MM.1S (cell line): ENCODE measurements at regions not wholly inside any gene's neighbourhood (a gene's known extent, or its start where the extent isn't known, plus 50 kb on each side); places are given as distances from the start of the nearest gene placed in this dataset.

Source experiments
- CTCF ChIP-seq: fragments of 300-600 bp; sonication (generic); IDR thresholded peaks from 2 replicates; pipeline ENCODE4 v1.5.1; 2016; ENCODE audit warnings: antibody characterized with exemption, low read length, mixed read lengths
- EZH2 ChIP-seq: fragments of 300-600 bp; sonication (generic); optimal IDR thresholded peaks from 2 replicates; pipeline ENCODE3; 2017; ENCODE audit warnings: low read depth, mild to moderate bottlenecking, antibody characterized with exemption, low read length, mixed read lengths

DNA sequence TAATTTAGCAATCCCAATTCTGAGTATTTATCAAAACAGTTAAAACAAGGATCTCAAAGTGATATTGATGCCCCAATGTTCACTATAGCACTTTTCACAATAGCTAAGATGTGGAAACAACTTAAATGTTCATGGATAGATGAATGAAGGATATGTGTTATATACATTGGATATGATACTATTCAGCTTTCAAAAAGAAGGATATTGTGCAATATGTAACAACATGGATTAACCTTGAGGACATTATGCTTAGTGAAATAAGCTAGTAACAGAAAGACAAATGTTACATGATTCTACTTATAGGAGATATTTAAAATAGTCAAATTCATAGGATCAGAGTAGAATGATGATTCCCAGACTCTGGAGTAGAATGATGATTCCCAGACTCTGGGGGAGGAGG, 78.0 kb downstream of the INSIG2 start:
- TF ChIP-seq CTCF (no peak), EZH2 (no peak)
